HCT116 (cell line): ENCODE measurements at regions not wholly inside any gene's neighbourhood (a gene's known extent, or its start where the extent isn't known, plus 50 kb on each side); places are given as distances from the start of the nearest gene placed in this dataset.

ENCODE experiments used
- CTCF ChIP-seq, 3 experiments: fragments of 200-600 bp in 1 of 3; sonication (generic) in 1 of 3; IDR thresholded peaks in 2 of 3; conservative IDR thresholded peaks in 1 of 3; 2 replicates each; pipeline ENCODE4 v1.5.1; 2012 to 2017; ENCODE audit warnings: low read depth in 2 of 3, low read length in 2 of 3, antibody characterized with exemption in 1 of 3, borderline replicate concordance in 1 of 3, control low read depth in 1 of 3, mild to moderate bottlenecking in 1 of 3, mixed read lengths in 1 of 3, mixed run types in 1 of 3, moderate library complexity in 1 of 3; ENCODE audit not compliant: insufficient read depth in 1 of 3
- EZH2 ChIP-seq: fragments of 200-600 bp; sonication (generic); IDR thresholded peaks from 2 replicates; pipeline ENCODE4 v1.6.1; 2017; ENCODE audit warnings: antibody characterized with exemption, mixed run types
- EZH2phosphoT487 ChIP-seq: fragments of 200-600 bp; IDR thresholded peaks from 2 replicates; pipeline ENCODE4 v1.6.1; 2018; ENCODE audit warnings: antibody characterized with exemption, borderline replicate concordance
- FOSL1 ChIP-seq: IDR thresholded peaks from 2 replicates; pipeline ENCODE4 v1.6.1; 2012; ENCODE audit warnings: low read depth
- MAX ChIP-seq: IDR thresholded peaks from 2 replicates; pipeline ENCODE4 v1.6.1; 2012
- POLR2A ChIP-seq: IDR thresholded peaks from 2 replicates; pipeline ENCODE4 v1.7.0; 2011; ENCODE audit warnings: borderline replicate concordance; ENCODE audit not compliant: insufficient read depth, insufficient read length; ENCODE audit errors: extremely low read depth
- POLR2AphosphoS5 ChIP-seq: IDR thresholded peaks from 2 replicates; pipeline ENCODE4 v1.6.1; 2011; ENCODE audit warnings: mild to moderate bottlenecking, low read depth, low read length, moderate library complexity
- RAD21 ChIP-seq: IDR thresholded peaks from 2 replicates; pipeline ENCODE4 v1.6.1; 2012; ENCODE audit warnings: low read depth, mild to moderate bottlenecking
- REST ChIP-seq: IDR thresholded peaks from 2 replicates; pipeline ENCODE4 v1.6.1; 2012; ENCODE audit warnings: low read depth
- SIN3A ChIP-seq: IDR thresholded peaks from 2 replicates; pipeline ENCODE4 v1.6.1; 2012; ENCODE audit warnings: low read depth
- SP1 ChIP-seq: IDR thresholded peaks from 2 replicates; pipeline ENCODE4 v1.6.1; 2012; ENCODE audit warnings: low read depth
- SRF ChIP-seq: IDR thresholded peaks from 2 replicates; pipeline ENCODE4 v1.6.1; 2012; ENCODE audit warnings: low read depth
- TCF7L2 ChIP-seq: IDR thresholded peaks from 2 replicates; pipeline ENCODE4 v1.7.0; 2011; ENCODE audit warnings: borderline replicate concordance, inconsistent platforms; ENCODE audit not compliant: insufficient read depth, insufficient read length; ENCODE audit errors: extremely low read depth
- ZNF274 ChIP-seq: fragments of 200-500 bp; sonication (Bioruptor generic); IDR thresholded peaks from 2 replicates; pipeline ENCODE4 v1.6.1; 2014; ENCODE audit warnings: mild to moderate bottlenecking, low read depth, low read length, inconsistent platforms

- TF ChIP-seq EZH2 (no peak), SRF (no peak), POLR2A (no peak), CTCF (IDR thresholded peaks at IDR 0.05 in 2 of 3, conservative IDR thresholded peaks at IDR 0.05 in 1 of 3; ENCODE audit: borderline replicate concordance in 1 of 3, insufficient read depth in 1 of 3, low read depth in 2 of 3, low read length in 2 of 3) (no peak), ZNF274 (no peak), REST (no peak), SP1 (no peak), TCF7L2 (no peak), FOSL1 (no peak), POLR2AphosphoS5 (no peak), MAX (no peak), EZH2phosphoT487 (no peak), RAD21 (no peak), SIN3A (no peak)
Measured at GRCh38 chr14:94857950-94858349, 88.0 kb upstream of the GSC start.
